ENCODE measurements at regions not wholly inside any gene's neighbourhood (a gene's known extent, or its start where the extent isn't known, plus 50 kb on each side); places are given as distances from the start of the nearest gene placed in this dataset.

- no peaks in the 10 kb centered on the region for H3K36me3 ChIP-seq (ENCODE audit: control insufficient read depth in 4 of 4, insufficient read depth in 4 of 4, low read length in 4 of 4)
- 35 to 39% methylated on average over 4 of the region's 4 CpGs for WGBS, 2 donors
- H3K4me3 ChIP-seq = no peak overlapping the region
- no peaks in the 10 kb centered on the region for H3K27me3 ChIP-seq (ENCODE audit: control insufficient read depth in 3 of 3, insufficient read depth in 3 of 3, low read length in 2 of 3)
- TF ChIP-seq, protein P1, sequence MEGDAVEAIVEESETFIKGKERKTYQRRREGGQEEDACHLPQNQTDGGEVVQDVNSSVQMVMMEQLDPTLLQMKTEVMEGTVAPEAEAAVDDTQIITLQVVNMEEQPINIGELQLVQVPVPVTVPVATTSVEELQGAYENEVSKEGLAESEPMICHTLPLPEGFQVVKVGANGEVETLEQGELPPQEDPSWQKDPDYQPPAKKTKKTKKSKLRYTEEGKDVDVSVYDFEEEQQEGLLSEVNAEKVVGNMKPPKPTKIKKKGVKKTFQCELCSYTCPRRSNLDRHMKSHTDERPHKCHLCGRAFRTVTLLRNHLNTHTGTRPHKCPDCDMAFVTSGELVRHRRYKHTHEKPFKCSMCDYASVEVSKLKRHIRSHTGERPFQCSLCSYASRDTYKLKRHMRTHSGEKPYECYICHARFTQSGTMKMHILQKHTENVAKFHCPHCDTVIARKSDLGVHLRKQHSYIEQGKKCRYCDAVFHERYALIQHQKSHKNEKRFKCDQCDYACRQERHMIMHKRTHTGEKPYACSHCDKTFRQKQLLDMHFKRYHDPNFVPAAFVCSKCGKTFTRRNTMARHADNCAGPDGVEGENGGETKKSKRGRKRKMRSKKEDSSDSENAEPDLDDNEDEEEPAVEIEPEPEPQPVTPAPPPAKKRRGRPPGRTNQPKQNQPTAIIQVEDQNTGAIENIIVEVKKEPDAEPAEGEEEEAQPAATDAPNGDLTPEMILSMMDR (IDR thresholded peaks at IDR 0.05; ENCODE audit: control extremely low read depth, extremely low read depth) = no peak
- no peak overlapping the region for H3K9ac ChIP-seq (ENCODE audit: insufficient read depth in 1 of 2, low read length in 2 of 2)
- H3K4me1 ChIP-seq (ENCODE audit: control insufficient read depth in 5 of 5, insufficient read depth in 5 of 5, low read length in 5 of 5) = peaks cover 0 to 7% (median 0%) of the 10 kb centered on the region in 5 donors
- no peaks in the 10 kb centered on the region for H3K9me3 ChIP-seq (ENCODE audit: control insufficient read depth in 4 of 4, insufficient read depth in 3 of 4, low read length in 3 of 4)
- ATAC-seq (ENCODE audit: insufficient read depth, low FRiP score) (no peak), DNase-seq (peak in 2 of 3 donors; percentile 62 to 85)
- no peak overlapping the region for H3K27ac ChIP-seq (ENCODE audit: low read depth in 1 of 2, low read length in 1 of 2)
Observed at GRCh38 chr5:89686081-89686765, 723.3 kb downstream of the CETN3 start.

DNA sequence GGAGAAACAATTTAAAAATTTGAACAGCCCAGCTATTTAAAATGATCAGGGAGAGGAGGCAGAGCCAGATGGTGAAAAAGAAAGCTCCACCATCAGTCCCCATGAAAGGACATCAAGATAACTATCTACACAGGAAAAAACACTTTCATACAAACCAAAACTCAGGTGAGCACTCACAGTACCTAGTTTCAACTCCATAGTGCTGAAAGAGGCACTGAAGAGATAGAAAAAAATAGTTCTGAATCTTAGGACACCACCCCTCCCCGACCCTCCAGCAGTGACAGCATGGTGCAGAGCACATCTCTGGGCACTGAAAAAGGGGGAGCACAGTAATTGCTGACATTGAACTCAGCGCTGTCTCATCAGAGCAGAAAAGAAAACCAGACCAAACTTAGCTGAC is 732.9 kb downstream of the CETN3 start:
- H3K4me3 ChIP-seq = no peak overlapping the region
- no peak overlapping the region for H3K9ac ChIP-seq (ENCODE audit: insufficient read depth in 1 of 2, low read length in 2 of 2)
- 89 to 90% methylated on average over 2 of the region's 2 CpGs for WGBS, 2 donors
- no peaks in the 10 kb centered on the region for H3K36me3 ChIP-seq (ENCODE audit: control insufficient read depth in 4 of 4, insufficient read depth in 4 of 4, low read length in 4 of 4)
- no peak overlapping the region for H3K27ac ChIP-seq (ENCODE audit: low read depth in 1 of 2, low read length in 1 of 2)
- DNase-seq (no peak), ATAC-seq (ENCODE audit: insufficient read depth, low FRiP score) (no peak)
- no peaks in the 10 kb centered on the region for H3K27me3 ChIP-seq (ENCODE audit: control insufficient read depth in 3 of 3, insufficient read depth in 3 of 3, low read length in 2 of 3)
- no peaks in the 10 kb centered on the region for H3K4me1 ChIP-seq (ENCODE audit: control insufficient read depth in 5 of 5, insufficient read depth in 5 of 5, low read length in 5 of 5)
- TF ChIP-seq, protein P1 (IDR thresholded peaks at IDR 0.05; ENCODE audit: control extremely low read depth, extremely low read depth) = no peak
- H3K9me3 ChIP-seq (ENCODE audit: control insufficient read depth in 4 of 4, insufficient read depth in 3 of 4, low read length in 3 of 4) = no peaks in the 10 kb centered on the region

DNA sequence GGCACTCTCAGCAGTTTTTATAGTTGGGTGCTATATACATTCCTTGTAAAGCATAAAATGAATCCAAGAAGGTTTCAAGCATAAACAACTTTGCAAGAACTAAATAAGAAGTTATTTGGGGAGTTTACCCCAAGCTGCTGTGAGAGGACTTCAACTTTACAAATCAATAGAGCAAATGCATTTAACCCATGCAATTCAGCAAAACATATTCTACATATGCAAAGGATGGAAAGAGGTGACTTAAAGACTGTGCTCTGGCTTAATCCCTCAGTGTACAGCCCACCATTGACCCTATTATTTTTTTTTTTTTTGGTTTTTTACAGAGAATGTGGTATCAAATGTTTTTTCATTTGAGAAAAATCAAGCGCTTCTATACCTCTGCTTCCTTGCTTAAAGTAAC is 736.5 kb downstream of the CETN3 start:
- Histone ChIP-seq H3K4me1 (ENCODE audit: control insufficient read depth in 5 of 5, insufficient read depth in 5 of 5, low read length in 5 of 5) (no peaks in the 10 kb centered on the region), H3K9ac (ENCODE audit: insufficient read depth in 1 of 2, low read length in 2 of 2) (no peak overlapping the region), H3K4me3 (no peak overlapping the region), H3K9me3 (ENCODE audit: control insufficient read depth in 4 of 4, insufficient read depth in 3 of 4, low read length in 3 of 4) (no peaks in the 10 kb centered on the region), H3K27me3 (ENCODE audit: control insufficient read depth in 3 of 3, insufficient read depth in 3 of 3, low read length in 2 of 3) (no peaks in the 10 kb centered on the region), H3K27ac (ENCODE audit: low read depth in 1 of 2, low read length in 1 of 2) (no peak overlapping the region), H3K36me3 (ENCODE audit: control insufficient read depth in 4 of 4, insufficient read depth in 4 of 4, low read length in 4 of 4) (no peaks in the 10 kb centered on the region)
- DNase-seq (no peak), ATAC-seq (ENCODE audit: insufficient read depth, low FRiP score) (no peak)
- TF ChIP-seq, protein P1 (IDR thresholded peaks at IDR 0.05; ENCODE audit: control extremely low read depth, extremely low read depth) = no peak
- WGBS, 2 donors = 97 to 100% methylated on average over 1 of the region's 1 CpG

DNA sequence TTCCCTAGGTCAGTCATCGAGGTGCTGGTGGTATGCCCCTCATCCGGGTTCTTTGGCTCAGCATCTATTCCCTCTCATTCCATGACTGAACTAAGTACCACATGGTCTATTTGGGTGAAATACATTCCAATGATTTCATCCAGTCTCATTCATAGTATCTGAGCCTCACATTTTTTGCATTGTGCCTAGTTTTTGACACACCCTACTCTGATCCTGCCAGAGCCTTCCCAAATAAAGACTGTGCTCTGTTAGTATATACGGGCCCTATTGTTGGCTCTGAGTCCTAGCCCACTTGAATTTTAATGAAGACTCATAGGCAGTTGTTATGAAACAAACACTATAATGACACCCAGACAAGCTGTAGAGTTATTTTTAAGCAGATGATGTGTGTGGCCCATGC is 740.7 kb downstream of the CETN3 start:
- no peaks in the 10 kb centered on the region for H3K36me3 ChIP-seq (ENCODE audit: control insufficient read depth in 4 of 4, insufficient read depth in 4 of 4, low read length in 4 of 4)
- TF ChIP-seq, protein P1 (IDR thresholded peaks at IDR 0.05; ENCODE audit: control extremely low read depth, extremely low read depth) = no peak
- WGBS, 2 donors = 73 to 86% methylated on average over 3 of the region's 3 CpGs
- ATAC-seq (ENCODE audit: insufficient read depth, low FRiP score) = no peak
- no peak overlapping the region for H3K4me3 ChIP-seq
- H3K27me3 ChIP-seq (ENCODE audit: control insufficient read depth in 3 of 3, insufficient read depth in 3 of 3, low read length in 2 of 3) = no peaks in the 10 kb centered on the region
- H3K9me3 ChIP-seq (ENCODE audit: control insufficient read depth in 4 of 4, insufficient read depth in 3 of 4, low read length in 3 of 4) = no peaks in the 10 kb centered on the region
- DNase-seq = no peak
- no peaks in the 10 kb centered on the region for H3K4me1 ChIP-seq (ENCODE audit: control insufficient read depth in 5 of 5, insufficient read depth in 5 of 5, low read length in 5 of 5)
- no peak overlapping the region for H3K27ac ChIP-seq (ENCODE audit: low read depth in 1 of 2, low read length in 1 of 2)
- no peak overlapping the region for H3K9ac ChIP-seq (ENCODE audit: insufficient read depth in 1 of 2, low read length in 2 of 2)

Data from lung (tissue), 11 donors.